ENCODE measurements at regions not wholly inside any gene's neighbourhood (a gene's known extent, or its start where the extent isn't known, plus 50 kb on each side); places are given as distances from the start of the nearest gene placed in this dataset.

- Histone ChIP-seq H2BK5ac (ENCODE audit: low read depth, low read length, poor library complexity, severe bottlenecking) (no peak overlapping the region), H3K4me3 (ENCODE audit: insufficient read depth, low read depth, low read length) (no peak overlapping the region), H4K20me1 (ENCODE audit: insufficient read depth, low read length) (no peaks in the 10 kb centered on the region), H3K9me1 (ENCODE audit: insufficient read depth, low read length) (no peaks in the 10 kb centered on the region), H3K14ac (replicated peaks; ENCODE audit: low read depth, low read length) (no peak overlapping the region), H4K5ac (ENCODE audit: low read depth, low read length) (no peak overlapping the region), H3K4ac (ENCODE audit: low read depth, low read length) (no peak overlapping the region), H3K56ac (ENCODE audit: extremely low read depth, insufficient read depth, low read length) (no peak overlapping the region), H4K91ac (ENCODE audit: insufficient read depth, low read depth, low read length) (no peak overlapping the region), H2BK20ac (ENCODE audit: low read depth, low read length) (no peak overlapping the region), H2AK9ac (replicated peaks; ENCODE audit: low read depth, low read length, poor library complexity) (no peak overlapping the region), H2AFZ (replicated peaks; ENCODE audit: low read length, poor library complexity) (no peak overlapping the region), H3K4me1 (ENCODE audit: control insufficient read depth, insufficient read depth, low read length) (no peaks in the 10 kb centered on the region), H3K4me2 (ENCODE audit: low read depth, low read length) (no peak overlapping the region), H3K18ac (ENCODE audit: low read depth, low read length) (no peak overlapping the region), H4K8ac (ENCODE audit: low read depth in 2 of 2, low read length in 2 of 2) (no peak overlapping the region), H3K9ac (ENCODE audit: low read depth, low read length) (no peak overlapping the region), H2BK15ac (ENCODE audit: low read depth, low read length) (no peak overlapping the region), H3K23ac (ENCODE audit: low read depth, low read length) (no peak overlapping the region), H3K79me1 (ENCODE audit: low read depth in 1 of 2, low read length in 2 of 2) (no peaks in the 10 kb centered on the region), H3K27me3 (ENCODE audit: control insufficient read depth, insufficient read depth, low read length) (no peaks in the 10 kb centered on the region), H3K36me3 (ENCODE audit: control insufficient read depth, insufficient read depth, low read length) (no peaks in the 10 kb centered on the region), H3K9me3 (ENCODE audit: control insufficient read depth, insufficient read depth, low read length) (no peaks in the 10 kb centered on the region), H2AK5ac (ENCODE audit: low read depth, low read length) (no peak overlapping the region), H3K27ac (ENCODE audit: insufficient read depth, low read length) (no peak overlapping the region), H2BK120ac (ENCODE audit: low read depth, low read length) (no peak overlapping the region)
- POLR2A ChIA-PET (ENCODE audit: unreplicated experiment): no interaction called here
- no peak for DNase-seq
- intact Hi-C loops (cut with micrococcal nuclease) (no loop called here), in situ Hi-C loops (cut with MboI; ENCODE audit: low sequenced_read_pairs) (no loop called here), dilution Hi-C loops (cut with HindIII; ENCODE audit: low sequenced_read_pairs, unreplicated experiment) (no loop called here)
- no peak for TF ChIP-seq RAD21 (IDR thresholded peaks at IDR 0.05; ENCODE audit: low read length)
- CTCF ChIA-PET: no interaction called here
- ATAC-seq (ENCODE audit: low read depth): no peak
- WGBS, 2 experiments (ENCODE audit: extremely low coverage in 2 of 2, insufficient read length in 1 of 2): 36% methylated on average over 1 of the region's 2 CpGs; no CpG with 5 or more reads in 1 of the 2 experiments
- BruUV-seq (replicated peaks): no TSS peak
These were observed 80.1 kb downstream of the MAB21L3 start for GRCh38 chr1:116191294-116191693.
